HG03469 (cell line): ENCODE measurements at regions not wholly inside any gene's neighbourhood (a gene's known extent, or its start where the extent isn't known, plus 50 kb on each side); places are given as distances from the start of the nearest gene placed in this dataset.

Source experiments
- ATAC-seq: cut with Tn5 transposase; IDR thresholded peaks from one replicate; pipeline ENCODE4 v1.9.1; 2021; ENCODE audit warnings: mild to moderate bottlenecking, moderate library complexity, moderate number of reproducible peaks; ENCODE audit not compliant: unreplicated experiment

DNA sequence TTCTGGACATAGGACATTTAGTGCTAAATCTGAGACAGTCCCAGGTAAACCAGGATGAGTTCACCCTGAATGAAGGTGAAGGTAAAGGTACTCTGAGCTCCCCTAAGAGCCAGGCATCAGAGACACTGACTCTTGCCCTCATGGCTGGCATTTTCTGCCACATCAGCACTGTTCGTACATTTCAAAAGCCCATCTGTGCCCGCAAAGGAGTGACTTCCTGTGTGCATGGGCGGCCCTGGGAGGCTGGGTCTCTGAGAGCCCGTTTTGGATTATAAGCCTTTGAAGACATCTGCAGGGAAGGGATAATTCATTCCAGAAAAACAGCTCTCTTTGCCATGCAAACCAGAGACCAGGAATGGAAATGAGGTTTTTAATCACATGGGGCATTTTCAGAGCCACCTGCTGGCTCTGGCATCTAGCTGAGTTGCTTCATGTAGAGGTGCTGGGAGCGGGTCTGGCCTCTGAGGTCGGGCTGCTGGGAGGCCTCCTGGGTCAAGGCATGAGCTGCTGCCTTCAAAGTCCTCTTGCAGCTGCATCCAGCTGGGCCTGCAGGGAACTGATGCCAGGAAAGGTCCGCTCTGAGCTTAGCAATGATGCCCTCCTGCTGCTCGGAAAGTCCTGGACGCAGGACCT, 348.3 kb downstream of the DHX35 start:
- ATAC-seq: no peak

DNA sequence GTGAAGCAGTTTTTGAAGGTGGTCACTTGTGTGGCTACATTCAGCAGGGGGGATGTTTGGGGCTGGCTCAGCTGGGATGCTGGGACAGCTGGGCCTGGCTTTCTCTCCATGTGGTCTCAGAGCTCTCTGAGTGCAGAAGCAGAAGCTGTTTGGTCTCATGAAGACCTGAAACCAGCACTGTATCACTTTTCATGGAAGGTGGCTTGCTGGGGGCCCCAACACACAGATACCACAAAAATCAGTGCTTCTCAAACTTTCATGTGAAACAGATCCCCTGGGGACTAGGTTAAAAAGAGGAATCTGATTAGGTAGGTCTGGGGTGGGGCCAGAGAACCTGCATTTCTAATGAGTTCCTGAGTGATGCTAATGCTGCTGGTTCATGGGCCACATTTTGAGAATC, 347.3 kb downstream of the DHX35 start:
- ATAC-seq: no peak

GRCh38 chr20:39302312-39302711, 340.2 kb downstream of the DHX35 start:
- no peak for ATAC-seq

DNA sequence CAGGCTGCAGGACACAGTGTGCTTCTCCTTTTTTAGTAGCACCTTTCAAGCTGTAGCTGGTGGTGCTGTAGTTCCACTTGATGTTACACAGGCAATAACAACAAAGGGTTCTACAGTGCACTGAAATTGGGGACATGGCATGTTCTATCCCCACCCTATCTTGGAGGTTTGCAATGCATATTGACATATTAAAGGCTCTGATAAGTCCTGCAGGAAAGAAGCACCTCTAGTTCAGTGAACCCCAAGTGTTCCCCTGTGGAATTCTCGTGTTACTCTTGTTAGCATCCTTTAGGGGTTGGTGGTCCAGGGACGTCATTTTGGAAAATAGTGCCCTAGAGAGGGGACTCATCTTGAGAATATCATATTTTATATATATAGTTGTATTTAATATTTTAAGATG, 337.6 kb downstream of the DHX35 start:
- no peak for ATAC-seq

DNA sequence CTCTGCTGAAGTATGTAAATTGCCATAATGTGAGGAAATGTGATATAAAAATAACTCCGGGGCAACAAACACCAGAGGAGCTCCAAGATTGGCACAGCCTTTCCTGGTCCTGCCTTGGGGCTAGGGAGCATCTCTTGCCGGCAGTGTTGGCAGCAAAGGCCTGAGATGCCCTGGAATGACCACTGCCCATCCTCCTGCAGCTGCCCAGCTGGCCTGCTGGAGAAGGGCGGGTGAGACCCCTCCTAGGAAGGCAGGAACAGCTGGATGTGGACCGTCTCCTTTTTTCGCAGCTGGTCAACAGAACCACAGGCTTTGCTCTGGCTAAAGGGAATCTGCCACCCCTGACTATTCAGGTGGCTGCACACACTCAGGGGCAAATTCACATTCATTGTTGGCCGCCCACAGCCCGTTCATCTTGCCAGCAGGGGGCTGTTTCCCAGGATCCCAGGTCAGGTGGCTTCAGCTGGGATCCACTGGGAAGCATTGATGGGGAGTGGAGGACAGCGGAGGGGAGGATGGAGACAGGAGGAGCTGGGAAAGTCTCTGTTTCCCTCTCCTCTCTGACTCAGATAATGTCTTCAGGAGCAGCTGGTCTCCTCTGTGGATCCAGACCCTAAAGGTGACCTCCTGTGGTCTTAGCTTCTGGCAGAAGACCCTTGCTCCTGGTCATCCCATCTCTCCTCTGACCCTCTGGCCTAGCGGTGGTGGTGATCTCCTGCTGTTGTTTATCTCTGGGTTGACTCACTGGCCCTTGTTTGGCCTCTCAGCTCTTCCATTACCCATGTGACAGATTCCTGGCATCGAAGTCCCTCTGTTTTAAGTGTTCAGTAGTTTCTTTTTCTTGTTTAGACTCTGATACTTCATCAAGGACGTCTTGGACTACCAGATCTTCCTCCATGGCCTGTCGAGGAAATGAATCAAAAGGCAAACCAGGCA, 336.7 kb downstream of the DHX35 start:
- no peak for ATAC-seq

DNA sequence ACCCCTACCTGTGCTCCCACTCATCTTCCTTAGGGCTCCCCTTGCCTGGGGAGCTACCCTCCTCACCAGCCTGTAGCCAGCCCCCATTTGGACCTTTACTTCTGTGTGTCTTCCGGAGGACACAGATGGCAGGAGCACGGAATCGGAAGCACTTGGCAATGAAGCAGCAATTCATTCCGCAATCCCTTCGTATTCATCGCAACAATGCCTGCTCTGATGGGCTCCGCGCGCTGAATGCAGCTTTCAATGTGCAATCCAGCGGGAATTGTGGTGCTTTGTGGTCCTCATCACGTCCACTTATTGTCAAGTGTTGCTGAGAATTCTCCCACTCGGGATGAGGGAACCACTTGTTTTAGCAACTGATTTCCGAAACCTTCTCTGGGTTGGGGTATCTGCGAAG, 336.0 kb downstream of the DHX35 start:
- ATAC-seq: no peak

- ATAC-seq: no peak
Observed at GRCh38 chr20:39295301-39295700, 333.2 kb downstream of the DHX35 start.

GRCh38 chr20:39294137-39294725, 332.1 kb downstream of the DHX35 start:
- no peak for ATAC-seq

DNA sequence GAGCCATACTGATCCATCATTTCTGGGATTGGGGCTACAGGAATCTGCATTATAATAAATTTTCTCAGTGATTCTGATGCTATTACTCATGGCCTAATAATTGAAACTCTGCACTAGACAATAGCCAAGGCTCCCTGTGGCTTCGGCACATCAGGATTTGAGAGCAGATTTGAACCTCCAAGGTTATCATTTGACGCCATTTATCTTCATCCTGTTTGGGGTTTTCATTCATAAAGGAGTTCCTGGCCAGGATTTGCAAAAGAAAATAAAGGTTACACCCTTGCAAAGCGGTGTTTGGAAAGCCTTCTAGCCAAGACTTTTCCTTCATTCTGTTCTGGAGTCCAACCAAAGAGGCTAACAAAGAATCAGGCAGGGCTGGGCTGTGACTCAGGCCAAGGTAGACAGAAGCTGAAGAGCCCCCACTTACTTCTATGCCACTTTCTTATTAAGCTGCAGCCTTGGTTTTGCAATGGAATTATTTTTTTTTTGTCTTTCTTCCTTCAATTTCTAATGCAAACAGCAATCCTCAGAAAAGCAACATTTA, 330.1 kb downstream of the DHX35 start:
- no peak for ATAC-seq

GRCh38 chr20:39291301-39291700, 329.2 kb downstream of the DHX35 start:
- no peak for ATAC-seq

GRCh38 chr20:39290575-39290974, 328.4 kb downstream of the DHX35 start:
- no peak for ATAC-seq

- ATAC-seq: no peak
Observed at GRCh38 chr20:39289831-39290230, 327.7 kb downstream of the DHX35 start.

DNA sequence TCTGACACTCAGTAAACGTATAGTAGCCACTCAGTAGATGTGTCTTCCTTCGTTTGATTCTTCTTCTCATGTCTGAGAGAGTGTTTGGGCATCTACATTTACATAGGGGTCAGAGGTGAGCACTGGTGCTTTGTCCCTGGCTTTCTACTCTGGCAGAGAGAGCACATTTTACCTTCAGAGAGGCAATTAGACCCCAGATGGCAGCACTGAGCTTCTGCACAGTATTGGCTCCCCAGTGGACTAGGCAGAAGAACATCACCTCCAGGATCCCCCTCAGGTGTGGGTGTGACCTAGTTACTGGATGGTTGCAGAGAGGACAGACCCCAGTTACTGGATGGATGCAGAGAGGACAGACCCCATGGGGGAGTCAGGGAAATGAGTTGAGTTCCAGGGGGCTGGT, 327.2 kb downstream of the DHX35 start:
- ATAC-seq: no peak

DNA sequence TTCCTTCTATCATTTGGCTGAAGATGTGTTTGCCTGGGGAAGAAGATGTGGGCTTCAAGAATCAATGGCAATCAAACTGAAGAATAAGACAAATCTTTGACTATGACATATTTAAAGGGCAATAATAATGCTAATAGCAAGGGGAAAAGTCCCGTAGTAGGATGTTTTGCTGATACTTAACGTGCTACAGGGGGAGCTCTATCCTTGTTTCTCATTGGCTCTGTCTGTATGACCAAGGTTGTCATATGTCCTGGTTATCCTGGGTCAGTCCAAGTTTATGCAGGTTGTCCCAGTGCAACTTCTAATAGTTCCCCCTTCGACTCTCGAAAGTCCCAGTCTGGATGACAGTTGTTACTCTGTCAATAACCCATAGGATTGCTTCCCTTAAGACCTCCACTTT, 321.3 kb downstream of the DHX35 start:
- no peak for ATAC-seq

- ATAC-seq: no peak
Observed at GRCh38 chr20:39282619-39283092, 320.5 kb downstream of the DHX35 start.

DNA sequence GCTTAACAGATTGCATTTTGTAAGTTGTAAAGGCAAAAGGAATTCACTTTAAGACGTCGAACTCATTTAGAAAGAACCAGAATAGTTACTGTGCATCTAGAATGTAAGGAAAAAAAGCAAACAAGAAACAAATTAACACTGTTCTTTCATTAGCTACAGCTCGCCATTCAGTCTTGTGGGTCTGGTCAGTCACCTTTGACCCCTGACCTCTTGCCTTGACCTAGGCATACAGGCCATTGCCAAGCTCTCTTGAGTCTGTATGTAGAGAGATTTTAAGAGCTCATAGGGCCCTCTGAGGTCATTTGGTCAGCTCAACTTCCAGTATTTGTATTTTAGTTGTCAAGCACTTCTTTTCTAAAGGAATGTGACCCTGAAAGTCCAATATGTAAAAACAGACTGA, 318.7 kb downstream of the DHX35 start:
- ATAC-seq: no peak

- ATAC-seq: no peak
Observed at GRCh38 chr20:39278230-39278788, 316.2 kb downstream of the DHX35 start.

DNA sequence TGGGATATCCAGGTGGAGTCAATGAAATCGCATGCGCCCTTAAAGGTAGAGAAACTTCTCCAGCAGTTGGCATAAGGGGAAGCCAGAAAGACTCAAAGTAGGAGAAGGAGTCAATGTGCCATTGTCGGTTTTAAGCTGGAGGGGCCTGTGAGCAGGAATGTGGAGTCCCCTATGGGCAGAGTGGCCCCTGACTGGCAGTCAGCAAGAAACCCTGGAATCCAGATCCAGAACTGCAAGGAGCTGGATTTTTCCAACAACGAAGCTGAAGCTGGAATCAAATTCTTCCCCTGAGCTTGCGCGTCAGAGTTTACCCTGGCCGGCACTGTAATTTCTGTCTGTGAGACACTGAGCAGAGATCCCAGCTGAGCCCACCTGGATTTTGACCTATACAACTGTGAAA, 315.0 kb downstream of the DHX35 start:
- ATAC-seq: no peak

DNA sequence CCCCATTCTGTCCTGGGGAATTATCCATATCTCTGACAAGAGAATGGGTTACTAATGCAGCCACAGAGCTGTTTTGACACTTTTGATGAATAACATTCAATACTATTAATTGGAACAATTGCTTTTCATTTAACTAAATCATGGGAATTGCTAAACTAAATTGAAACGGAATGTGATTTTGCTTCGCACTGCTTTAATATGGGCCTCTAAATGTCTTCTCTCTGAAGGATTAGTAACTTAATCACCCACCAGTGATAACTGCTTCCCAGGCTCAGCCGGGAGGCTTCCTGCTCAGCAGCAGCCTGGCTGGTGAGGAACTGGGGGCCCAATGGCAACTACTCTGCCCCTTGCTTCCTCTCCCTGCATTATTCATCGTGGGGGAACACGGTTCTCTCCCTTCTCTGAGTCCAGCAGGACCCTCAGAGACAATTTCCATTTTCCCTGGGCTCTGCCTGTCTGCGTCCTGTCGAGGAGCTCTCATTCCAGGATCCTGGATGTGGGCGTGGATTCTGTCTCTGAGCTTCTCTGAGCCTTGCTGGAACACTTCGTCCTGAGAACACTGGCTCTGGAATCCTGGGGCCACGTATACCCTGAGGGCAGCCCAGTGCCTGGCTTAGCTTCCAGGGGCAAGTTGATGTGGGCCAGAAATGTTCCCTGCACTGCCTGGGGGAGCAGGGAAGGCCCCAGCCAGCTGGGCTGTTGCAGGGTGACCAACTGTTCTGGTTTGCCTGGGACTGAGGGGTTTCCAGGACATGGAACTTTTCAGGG, 308.9 kb downstream of the DHX35 start:
- no peak for ATAC-seq

- ATAC-seq: no peak
Observed at GRCh38 chr20:39269493-39270217, 307.5 kb downstream of the DHX35 start.
